Tibial nerve (tissue), 4 donors: ENCODE measurements at regions not wholly inside any gene's neighbourhood (a gene's known extent, or its start where the extent isn't known, plus 50 kb on each side); places are given as distances from the start of the nearest gene placed in this dataset.

Experiments
- EP300 ChIP-seq, 2 donors: sonication (generic); formaldehyde crosslinking; IDR thresholded peaks; one replicate each; pipeline ENCODE4 v1.6.1; 2017; ENCODE audit warnings: antibody characterized with exemption in 2 of 2, mild to moderate bottlenecking in 1 of 2
- TF ChIP-seq, protein P1 (sequence below), 5 experiments: fragments of 200-600 bp in 3 of 5; fragments of 450-650 bp in 2 of 5; sonication (generic) in 3 of 5; IDR thresholded peaks; one replicate each; pipeline ENCODE4 v1.5.1; 2016 to 2019; ENCODE audit warnings: antibody characterized with exemption in 5 of 5, mild to moderate bottlenecking in 3 of 5, moderate library complexity in 2 of 5

DNA sequence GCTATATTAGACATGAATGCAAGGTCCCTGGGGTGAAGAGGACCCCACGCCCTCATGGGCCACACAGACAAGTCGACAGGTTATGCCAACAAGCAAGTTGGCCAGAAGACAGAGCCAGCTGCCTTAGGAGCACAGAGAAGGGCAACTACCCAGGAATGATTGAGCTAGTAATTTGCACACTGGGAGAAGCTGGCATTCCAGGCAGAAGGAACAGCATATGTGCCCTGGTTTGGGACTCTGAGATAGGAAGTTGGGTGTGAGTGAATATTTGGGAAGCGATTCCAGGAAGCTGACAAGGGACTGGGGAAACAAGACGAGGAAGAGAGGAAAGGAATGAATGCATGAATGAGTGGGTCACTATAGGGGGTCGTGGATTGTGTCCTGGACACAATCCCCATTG, 203.7 kb upstream of the CDH5 start:
- TF ChIP-seq, protein P1, sequence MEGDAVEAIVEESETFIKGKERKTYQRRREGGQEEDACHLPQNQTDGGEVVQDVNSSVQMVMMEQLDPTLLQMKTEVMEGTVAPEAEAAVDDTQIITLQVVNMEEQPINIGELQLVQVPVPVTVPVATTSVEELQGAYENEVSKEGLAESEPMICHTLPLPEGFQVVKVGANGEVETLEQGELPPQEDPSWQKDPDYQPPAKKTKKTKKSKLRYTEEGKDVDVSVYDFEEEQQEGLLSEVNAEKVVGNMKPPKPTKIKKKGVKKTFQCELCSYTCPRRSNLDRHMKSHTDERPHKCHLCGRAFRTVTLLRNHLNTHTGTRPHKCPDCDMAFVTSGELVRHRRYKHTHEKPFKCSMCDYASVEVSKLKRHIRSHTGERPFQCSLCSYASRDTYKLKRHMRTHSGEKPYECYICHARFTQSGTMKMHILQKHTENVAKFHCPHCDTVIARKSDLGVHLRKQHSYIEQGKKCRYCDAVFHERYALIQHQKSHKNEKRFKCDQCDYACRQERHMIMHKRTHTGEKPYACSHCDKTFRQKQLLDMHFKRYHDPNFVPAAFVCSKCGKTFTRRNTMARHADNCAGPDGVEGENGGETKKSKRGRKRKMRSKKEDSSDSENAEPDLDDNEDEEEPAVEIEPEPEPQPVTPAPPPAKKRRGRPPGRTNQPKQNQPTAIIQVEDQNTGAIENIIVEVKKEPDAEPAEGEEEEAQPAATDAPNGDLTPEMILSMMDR (IDR thresholded peaks at IDR 0.05) = no peak
- no peak for TF ChIP-seq EP300 (IDR thresholded peaks at IDR 0.05)
